ENCODE measurements at regions not wholly inside any gene's neighbourhood (a gene's known extent, or its start where the extent isn't known, plus 50 kb on each side); places are given as distances from the start of the nearest gene placed in this dataset.

- no peak for DNase-seq (ENCODE audit: low read depth in 2 of 2)
Measured at GRCh38 chr2:217749008-217749407, 253.8 kb downstream of the TNS1 start.

DNA sequence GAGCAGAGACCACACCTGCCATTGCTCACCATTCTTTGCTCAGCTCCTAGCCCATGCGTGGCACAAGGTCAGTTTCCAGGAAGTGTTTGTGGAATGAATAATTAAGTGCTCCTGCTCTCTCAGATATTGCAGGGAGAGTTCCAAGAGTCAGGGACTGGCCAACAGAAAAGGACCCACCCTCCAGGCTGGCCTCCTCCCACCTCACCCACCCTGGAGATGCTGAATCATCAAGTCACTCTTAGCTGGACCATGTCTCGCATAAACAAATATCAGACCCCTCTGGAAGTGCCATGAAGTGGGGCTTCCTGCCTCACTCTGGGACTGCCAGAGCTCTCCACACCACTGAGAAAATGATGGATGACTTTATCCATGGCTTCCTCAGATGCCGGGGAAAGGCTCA lies 256.0 kb downstream of the TNS1 start:
- no peak for DNase-seq (ENCODE audit: low read depth in 2 of 2)

DNA sequence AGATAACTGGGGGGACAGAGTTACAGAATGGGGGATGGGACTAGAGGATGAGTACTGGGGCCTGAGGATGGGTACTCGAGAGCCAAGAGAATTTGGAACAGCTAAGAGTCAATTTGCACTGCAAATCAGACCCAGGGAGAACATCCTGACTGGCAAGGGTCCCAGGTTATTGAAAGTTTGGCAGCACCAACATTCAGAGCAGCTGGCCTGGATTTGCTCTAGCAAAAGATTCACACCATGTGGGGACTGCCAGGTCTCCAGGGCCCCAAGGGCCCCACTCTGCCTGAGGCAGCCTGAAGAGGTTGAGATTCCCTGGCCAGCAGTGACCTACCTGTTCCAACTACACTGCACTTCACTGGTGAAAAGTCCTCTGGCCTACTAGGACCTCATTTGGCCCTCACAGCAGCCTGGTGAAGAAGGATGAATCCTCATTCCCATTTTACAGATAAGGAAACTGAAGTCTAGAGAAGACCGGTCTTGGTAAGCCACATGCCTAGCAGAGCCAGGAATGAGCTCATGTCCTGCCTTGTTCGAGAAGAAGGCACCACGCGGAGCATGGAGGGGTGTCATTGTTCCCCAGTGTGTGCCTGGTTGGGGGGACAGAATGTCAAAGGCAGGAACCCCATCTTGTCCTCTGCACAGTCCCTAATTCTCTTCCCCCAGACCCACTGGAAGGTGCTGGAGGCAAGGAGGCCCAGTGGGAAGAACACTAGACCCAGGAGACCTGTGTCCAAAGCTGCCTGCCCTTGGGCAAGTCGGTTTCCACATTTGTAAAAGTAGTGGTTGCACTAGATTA lies 258.6 kb downstream of the TNS1 start:
- no peak for DNase-seq (ENCODE audit: low read depth in 2 of 2)

DNA sequence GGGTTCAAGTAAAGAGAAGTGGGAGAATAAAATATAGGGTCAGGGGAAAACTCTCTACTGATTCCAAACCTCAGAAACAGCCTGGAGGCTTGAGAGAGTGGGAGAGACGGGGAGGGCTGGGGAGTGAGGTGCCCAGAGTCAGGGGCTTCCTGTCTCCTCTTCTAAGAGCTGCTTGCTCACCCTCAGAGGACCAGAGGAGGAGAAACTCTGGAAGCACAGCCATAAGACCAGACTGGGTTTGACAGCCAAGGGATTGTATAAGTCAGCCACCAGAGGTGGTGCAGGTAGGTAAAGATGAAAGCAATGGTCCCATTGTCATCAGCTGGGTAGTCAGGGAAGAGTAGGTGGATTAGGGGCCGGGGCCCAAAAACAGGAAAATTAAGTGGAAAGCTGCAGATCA lies 259.4 kb downstream of the TNS1 start:
- DNase-seq (ENCODE audit: low read depth in 2 of 2): no peak

DNA sequence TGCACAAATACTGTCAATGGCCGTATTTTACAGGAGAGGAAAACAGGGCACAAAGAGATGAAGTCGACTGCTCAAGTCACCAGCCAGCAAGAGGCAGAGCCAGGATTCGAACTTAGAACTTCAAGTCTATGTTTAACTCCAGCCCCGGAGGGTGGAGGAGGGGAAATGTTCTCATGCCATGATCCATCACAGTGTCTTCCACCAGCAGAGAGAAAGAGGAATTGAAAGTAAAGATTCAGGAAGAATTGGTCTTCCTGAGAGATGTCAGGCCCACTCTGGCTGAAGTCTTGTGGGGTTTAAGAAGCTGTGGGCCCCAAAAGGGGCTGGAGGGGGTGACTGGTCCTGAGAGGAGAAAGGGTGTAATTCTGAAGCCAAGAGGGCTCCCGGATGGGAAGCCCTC lies 260.0 kb downstream of the TNS1 start:
- no peak for DNase-seq (ENCODE audit: low read depth in 2 of 2)

DNA sequence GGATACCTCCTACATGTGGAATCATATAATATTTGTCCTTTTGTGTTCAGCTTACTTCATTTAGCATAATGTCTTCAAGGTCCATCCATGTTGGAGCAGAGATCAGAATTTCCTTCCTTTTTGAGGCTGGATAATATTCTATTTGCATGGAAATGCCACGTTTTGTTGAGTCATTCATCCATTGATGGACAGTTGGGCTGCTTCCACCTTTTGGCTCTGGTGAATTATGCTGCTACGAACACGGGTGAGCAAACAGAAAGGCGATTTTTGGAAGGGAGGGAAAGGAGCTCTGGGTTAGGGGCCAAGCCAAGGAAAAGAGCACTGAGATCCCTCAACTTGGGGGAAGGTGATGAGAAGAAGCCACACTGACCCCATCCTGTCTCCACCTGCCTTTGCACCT lies 260.5 kb downstream of the TNS1 start:
- no peak for DNase-seq (ENCODE audit: low read depth in 2 of 2)

DNA sequence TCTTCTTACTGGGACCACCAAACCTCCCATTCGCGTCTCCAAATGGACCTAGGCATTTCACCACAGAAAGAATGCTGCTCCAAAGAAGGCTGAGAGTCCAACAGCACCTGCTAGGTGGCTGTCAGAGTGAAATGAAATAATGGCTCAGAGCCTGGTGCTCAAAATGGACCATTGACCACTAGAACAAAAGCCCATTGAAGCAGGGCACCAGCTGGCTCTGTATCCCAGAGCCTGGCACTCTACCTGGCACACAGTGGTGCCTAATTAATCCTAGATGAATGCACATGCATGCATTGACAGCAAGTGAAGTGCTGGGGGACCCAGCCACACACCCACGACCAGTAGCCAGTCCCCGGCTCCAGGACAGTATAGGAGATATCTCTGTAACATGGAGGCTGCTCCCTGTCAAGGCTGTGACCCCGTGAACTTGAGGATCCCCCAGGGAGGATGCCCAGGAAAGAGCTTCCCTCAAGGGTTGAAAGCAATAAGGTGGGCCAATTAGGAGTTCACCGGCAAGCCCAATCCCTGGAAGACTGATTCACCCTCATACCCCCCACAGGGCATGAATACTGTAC lies 261.3 kb downstream of the TNS1 start:
- no peak for DNase-seq (ENCODE audit: low read depth in 2 of 2)

- DNase-seq (ENCODE audit: low read depth in 2 of 2): no peak
Measured at GRCh38 chr2:217740756-217741155, 262.0 kb downstream of the TNS1 start.

GRCh38 chr2:217740178-217740577 lies 262.6 kb downstream of the TNS1 start:
- no peak for DNase-seq (ENCODE audit: low read depth in 2 of 2)

- DNase-seq (ENCODE audit: low read depth in 2 of 2): no peak
Measured at GRCh38 chr2:217739741-217740140, 263.1 kb downstream of the TNS1 start.

DNA sequence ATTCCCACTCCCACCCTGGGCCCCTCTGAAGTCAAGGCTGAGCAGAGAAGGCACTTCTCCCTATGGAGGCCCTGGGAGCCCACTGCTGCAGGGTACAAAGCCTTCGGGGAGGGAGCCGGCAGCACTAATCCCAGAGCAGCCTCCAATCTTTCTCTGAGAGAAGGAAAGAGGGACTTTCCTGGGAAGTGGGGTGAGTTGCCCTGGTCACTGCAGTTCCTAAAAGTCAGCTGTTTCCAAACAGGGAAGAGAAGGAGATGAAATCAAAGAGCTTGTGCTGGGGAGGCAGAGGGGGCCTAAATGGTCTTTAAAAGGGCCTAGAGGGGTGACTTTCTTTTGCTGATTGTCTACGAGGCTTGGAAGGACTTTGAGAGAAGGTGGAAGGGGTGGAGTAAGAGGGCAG lies 264.7 kb downstream of the TNS1 start:
- DNase-seq (ENCODE audit: low read depth in 2 of 2): no peak

GRCh38 chr2:217736776-217737550 lies 265.8 kb downstream of the TNS1 start:
- DNase-seq (ENCODE audit: low read depth in 2 of 2): no peak

DNA sequence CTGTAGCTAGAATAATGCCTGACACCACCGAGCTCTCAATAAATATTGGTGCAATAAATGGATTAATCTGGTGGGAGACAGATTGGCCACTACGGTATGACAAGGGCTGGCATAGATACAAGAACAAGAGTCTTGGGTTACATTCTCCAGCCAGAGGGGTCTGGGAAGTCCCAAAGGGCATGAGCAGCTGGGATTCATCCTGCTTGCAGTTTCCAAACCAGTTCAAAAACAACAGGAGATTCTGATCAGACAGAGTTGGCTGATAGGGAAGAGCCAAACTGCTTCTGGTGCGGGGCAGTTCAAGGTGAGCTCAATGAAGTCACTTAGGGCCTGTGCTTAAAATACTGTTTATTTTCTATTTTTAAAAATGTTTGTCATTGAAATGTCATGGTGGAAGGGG lies 266.9 kb downstream of the TNS1 start:
- DNase-seq (ENCODE audit: low read depth in 2 of 2): no peak

- no peak for DNase-seq (ENCODE audit: low read depth in 2 of 2)
Measured at GRCh38 chr2:217735034-217735433, 267.8 kb downstream of the TNS1 start.

- no peak for DNase-seq (ENCODE audit: low read depth in 2 of 2)
Measured at GRCh38 chr2:217733461-217733860, 269.3 kb downstream of the TNS1 start.

- DNase-seq (ENCODE audit: low read depth in 2 of 2): no peak
Measured at GRCh38 chr2:217732992-217733391, 269.8 kb downstream of the TNS1 start.

DNA sequence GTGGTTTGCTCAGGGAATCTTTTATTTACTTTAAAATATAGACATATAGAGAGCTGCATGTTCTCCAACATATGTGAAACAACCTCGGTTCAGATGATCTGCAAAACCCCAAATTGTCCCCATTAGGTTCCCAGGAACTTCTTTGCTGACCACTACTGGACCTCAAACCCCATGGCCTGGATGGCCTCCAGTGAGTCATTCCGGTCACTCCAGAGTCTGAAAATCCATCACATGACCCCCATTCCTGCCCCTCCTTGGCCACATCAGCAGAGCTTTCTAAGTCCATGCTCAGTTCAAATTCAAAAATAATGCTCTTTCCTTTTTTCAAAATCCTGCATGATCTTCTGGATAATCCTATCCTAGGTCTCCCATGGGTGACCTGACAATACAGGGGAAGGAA lies 271.0 kb downstream of the TNS1 start:
- no peak for DNase-seq (ENCODE audit: low read depth in 2 of 2)

DNA sequence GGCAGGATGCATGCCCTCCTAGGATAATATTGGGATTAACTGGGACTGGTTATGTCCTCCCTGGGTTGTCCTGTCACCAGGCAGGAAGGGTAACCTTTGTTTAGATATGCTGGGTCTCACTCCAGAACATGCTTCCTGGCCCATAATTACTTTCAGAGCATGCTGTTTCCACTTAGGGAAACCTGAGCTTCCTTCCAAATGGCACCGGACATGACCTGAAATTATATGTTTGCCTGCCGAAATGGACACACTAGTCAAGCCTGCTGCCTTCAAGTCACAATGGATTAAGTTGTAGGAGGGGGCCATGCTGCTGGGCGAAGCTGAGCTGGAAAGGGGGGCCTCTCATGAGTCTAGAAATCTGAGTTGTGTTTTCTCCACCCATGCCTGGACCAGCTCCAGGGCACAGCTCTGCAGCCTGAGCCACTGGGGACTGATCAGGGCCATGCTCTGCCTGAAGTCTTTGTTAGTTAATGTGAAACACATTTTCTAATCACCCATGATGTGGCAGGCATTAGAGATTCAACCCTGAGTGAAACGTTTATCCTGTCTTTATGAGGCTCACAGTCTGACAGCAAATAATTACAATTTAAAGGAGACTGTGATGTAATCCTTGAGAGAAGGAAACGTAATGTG lies 273.3 kb downstream of the TNS1 start:
- no peak for DNase-seq (ENCODE audit: low read depth in 2 of 2)

DNA sequence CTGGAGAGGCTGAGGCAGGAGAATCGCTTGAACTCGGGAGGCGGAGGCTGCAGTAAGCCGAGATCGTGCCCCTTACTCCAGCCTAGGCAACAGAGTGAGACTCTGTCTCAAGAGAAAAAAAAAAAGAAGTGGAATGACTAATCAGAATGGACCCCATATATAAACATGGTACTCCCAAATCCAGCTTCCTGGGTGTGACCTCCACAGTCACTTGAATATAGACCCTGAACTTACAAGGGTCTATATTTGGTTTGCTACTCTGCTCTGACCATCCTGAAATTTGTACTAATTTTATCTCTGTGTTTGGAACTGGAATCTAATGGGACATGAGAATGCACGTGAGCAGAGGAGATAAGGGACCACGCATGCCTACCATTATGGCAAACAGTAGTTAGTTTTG lies 275.0 kb downstream of the TNS1 start:
- no peak for DNase-seq (ENCODE audit: low read depth in 2 of 2)

DNA sequence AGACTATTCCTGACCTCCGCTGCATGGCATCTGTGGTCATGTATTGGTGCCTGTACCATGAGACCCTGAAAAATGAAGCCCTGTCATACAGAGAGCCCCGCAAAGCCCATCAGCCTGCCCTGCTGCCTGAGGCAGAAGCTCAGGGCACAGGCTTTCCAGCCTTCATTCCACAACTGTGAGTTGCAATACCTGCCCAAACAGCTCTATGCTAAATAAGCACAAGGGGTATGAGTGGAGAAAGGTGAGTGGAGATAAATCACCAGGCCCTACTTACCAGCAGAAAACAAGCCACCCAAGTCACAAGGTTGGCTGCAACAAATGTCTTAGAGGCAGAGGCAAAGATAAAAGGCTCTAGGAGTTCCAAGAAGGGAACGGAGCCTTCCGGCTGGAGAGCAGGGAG lies 277.4 kb downstream of the TNS1 start:
- DNase-seq (ENCODE audit: low read depth in 2 of 2): no peak

DNA sequence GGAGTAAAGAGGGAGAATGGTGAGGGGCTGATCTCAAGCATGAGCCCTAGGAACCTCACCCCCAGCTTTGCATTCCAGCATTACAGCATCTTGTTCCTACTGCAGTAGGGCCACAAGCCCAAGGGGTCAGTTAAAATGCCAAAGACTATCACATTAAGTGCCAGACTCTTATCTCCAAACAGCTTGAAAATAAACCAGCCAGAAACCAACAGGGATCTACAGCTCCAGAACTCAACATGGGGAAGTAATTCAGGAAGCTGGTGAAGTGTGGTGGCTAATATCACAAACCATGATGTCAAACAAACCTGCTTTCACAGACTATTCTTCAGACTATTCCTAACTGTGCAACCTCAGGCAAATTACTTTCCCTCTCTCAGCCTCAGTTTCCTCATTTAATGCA lies 278.3 kb downstream of the TNS1 start:
- DNase-seq (ENCODE audit: low read depth in 2 of 2): no peak

- no peak for DNase-seq (ENCODE audit: low read depth in 2 of 2)
Measured at GRCh38 chr2:217723981-217724380, 278.8 kb downstream of the TNS1 start.

Measured in stimulated activated CD8-positive, alpha-beta memory T cell treated with anti-CD3 and anti-CD28 coated beads, Interleukin-15, amount 100 ng/mL, for 4 hours (primary cell).